ENCODE measurements at regions not wholly inside any gene's neighbourhood (a gene's known extent, or its start where the extent isn't known, plus 50 kb on each side); places are given as distances from the start of the nearest gene placed in this dataset.

DNA sequence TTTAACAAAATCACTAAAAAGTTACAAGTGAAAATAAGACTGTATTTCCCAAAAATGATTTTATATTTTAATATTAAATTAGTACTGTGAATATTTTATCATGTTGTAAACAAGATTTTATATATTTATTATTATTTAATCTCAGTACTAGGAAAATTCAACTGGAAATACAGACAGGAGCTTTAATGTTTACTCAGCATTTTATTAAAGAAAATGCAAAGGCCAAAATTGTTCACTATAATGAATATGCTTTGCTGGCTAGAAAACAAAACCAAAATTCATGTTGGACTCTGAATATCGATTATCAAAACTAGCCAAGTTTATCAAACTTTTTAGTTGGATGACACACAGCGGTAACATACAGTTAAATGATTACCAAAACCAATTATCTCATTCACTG lies 782.3 kb downstream of the AMY1C start:
- Histone ChIP-seq H2BK5ac (ENCODE audit: low read depth, low read length, poor library complexity) (no peak overlapping the region), H2BK12ac (ENCODE audit: low read length) (no peak overlapping the region), H4K91ac (ENCODE audit: low read depth, low read length) (no peak overlapping the region), H3K79me1 (ENCODE audit: low read length) (no peaks in the 10 kb centered on the region), H3K23ac (ENCODE audit: low read length) (no peak overlapping the region), H4K8ac (ENCODE audit: low read depth, low read length) (no peak overlapping the region), H2AK5ac (ENCODE audit: low read length) (no peak overlapping the region), H3K27me3 (ENCODE audit: insufficient read depth, low read length) (no peaks in the 10 kb centered on the region), H2AFZ (ENCODE audit: insufficient read depth, low read length, poor library complexity) (no peak overlapping the region), H3K9ac (ENCODE audit: low read length) (no peak overlapping the region), H4K12ac (ENCODE audit: low read depth, low read length) (no peak overlapping the region), H3K4ac (ENCODE audit: low read depth, low read length) (no peak overlapping the region), H3K14ac (ENCODE audit: low read length) (no peak overlapping the region), H3K36me3 (ENCODE audit: control insufficient read depth in 1 of 2, insufficient read depth in 2 of 2, low read length in 2 of 2) (no peaks in the 10 kb centered on the region), H2BK120ac (ENCODE audit: insufficient read depth, low read length, poor library complexity) (no peak overlapping the region), H3K79me2 (ENCODE audit: control insufficient read depth, insufficient read depth, low read length, poor library complexity) (no peaks in the 10 kb centered on the region), H3K4me3 (ENCODE audit: low read depth, low read length) (no peak overlapping the region), H3K18ac (ENCODE audit: low read length) (no peak overlapping the region), H3K4me1 (ENCODE audit: control insufficient read depth in 1 of 2, insufficient read depth in 2 of 2, low read length in 2 of 2) (no peaks in the 10 kb centered on the region), H3K9me3 (ENCODE audit: insufficient read depth, low read depth, low read length) (no peaks in the 10 kb centered on the region), H3K4me2 (ENCODE audit: low read length) (no peak overlapping the region), H3K27ac (ENCODE audit: low read depth, low read length) (no peak overlapping the region)
- WGBS (ENCODE audit: extremely low coverage, insufficient coverage, insufficient read length), result no CpG with 5 or more reads among the region's 2 CpGs
- no peak for DNase-seq

DNA sequence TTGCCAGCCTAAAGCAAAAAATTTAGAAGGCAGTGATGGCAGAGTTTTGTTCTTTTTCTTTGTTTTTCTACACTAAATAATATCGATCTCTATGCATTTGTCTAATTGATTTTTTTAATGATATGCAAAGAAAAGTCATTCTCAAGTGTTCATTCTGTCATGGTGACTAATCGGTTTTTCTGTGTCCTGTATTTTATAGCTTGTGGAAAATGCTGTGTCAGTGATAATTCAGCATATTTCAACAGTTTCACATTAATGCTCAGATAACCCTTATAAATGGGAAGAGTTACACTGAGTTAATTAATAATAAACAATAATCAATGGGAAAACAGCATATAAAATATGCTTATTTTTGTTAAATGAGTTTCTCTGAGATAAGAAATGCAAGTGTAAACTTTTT lies 824.9 kb downstream of the AMY1C start:
- H3K79me1 ChIP-seq (ENCODE audit: low read length), result no peaks in the 10 kb centered on the region
- H2AFZ ChIP-seq (ENCODE audit: insufficient read depth, low read length, poor library complexity), result no peak overlapping the region
- no peak overlapping the region for H3K4me2 ChIP-seq (ENCODE audit: low read length)
- H4K12ac ChIP-seq (ENCODE audit: low read depth, low read length), result no peak overlapping the region
- no peak overlapping the region for H2BK12ac ChIP-seq (ENCODE audit: low read length)
- no peak overlapping the region for H3K18ac ChIP-seq (ENCODE audit: low read length)
- no peaks in the 10 kb centered on the region for H3K36me3 ChIP-seq (ENCODE audit: control insufficient read depth in 1 of 2, insufficient read depth in 2 of 2, low read length in 2 of 2)
- no peak overlapping the region for H2AK5ac ChIP-seq (ENCODE audit: low read length)
- no peak overlapping the region for H2BK5ac ChIP-seq (ENCODE audit: low read depth, low read length, poor library complexity)
- no peaks in the 10 kb centered on the region for H3K79me2 ChIP-seq (ENCODE audit: control insufficient read depth, insufficient read depth, low read length, poor library complexity)
- no peak overlapping the region for H4K91ac ChIP-seq (ENCODE audit: low read depth, low read length)
- DNase-seq, result no peak
- no peaks in the 10 kb centered on the region for H3K27me3 ChIP-seq (ENCODE audit: insufficient read depth, low read length)
- H3K4me1 ChIP-seq (ENCODE audit: control insufficient read depth in 1 of 2, insufficient read depth in 2 of 2, low read length in 2 of 2), result no peaks in the 10 kb centered on the region
- no peak overlapping the region for H3K4me3 ChIP-seq (ENCODE audit: low read depth, low read length)
- H3K14ac ChIP-seq (ENCODE audit: low read length), result no peak overlapping the region
- no peaks in the 10 kb centered on the region for H3K9me3 ChIP-seq (ENCODE audit: insufficient read depth, low read depth, low read length)
- no peak overlapping the region for H2BK120ac ChIP-seq (ENCODE audit: insufficient read depth, low read length, poor library complexity)
- no peak overlapping the region for H3K23ac ChIP-seq (ENCODE audit: low read length)
- H3K27ac ChIP-seq (ENCODE audit: low read depth, low read length), result no peak overlapping the region
- whole genome bisulfite sequencing (ENCODE audit: extremely low coverage, insufficient coverage, insufficient read length), result no CpG with 5 or more reads among the region's 2 CpGs
- no peak overlapping the region for H3K4ac ChIP-seq (ENCODE audit: low read depth, low read length)
- H4K8ac ChIP-seq (ENCODE audit: low read depth, low read length), result no peak overlapping the region
- H3K9ac ChIP-seq (ENCODE audit: low read length), result no peak overlapping the region

DNA sequence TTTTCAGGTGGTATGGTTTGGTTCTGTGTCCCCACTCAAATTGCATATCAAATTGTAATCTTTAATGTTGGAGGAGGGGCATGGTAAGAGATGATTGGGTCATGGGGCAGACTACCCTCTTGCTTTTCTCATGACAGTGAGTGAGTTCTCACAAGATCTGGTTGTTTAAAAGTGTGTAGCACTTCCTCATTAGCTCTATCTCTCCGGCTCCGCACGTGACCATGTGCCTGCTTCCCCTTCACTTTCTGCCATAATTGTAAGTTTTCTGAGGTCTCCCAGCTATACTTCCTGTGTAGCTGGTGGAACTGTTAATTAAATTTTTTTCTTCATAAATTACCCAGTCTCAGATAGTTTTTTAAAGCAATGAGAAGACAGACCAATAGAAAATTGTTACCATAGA lies 843.2 kb downstream of the AMY1C start:
- H4K8ac ChIP-seq (ENCODE audit: low read depth, low read length), result no peak overlapping the region
- no peak overlapping the region for H2AK5ac ChIP-seq (ENCODE audit: low read length)
- H2BK12ac ChIP-seq (ENCODE audit: low read length), result no peak overlapping the region
- no peaks in the 10 kb centered on the region for H3K9me3 ChIP-seq (ENCODE audit: insufficient read depth, low read depth, low read length)
- no peak overlapping the region for H3K14ac ChIP-seq (ENCODE audit: low read length)
- no peak overlapping the region for H4K12ac ChIP-seq (ENCODE audit: low read depth, low read length)
- H3K9ac ChIP-seq (ENCODE audit: low read length), result no peak overlapping the region
- no peaks in the 10 kb centered on the region for H3K27me3 ChIP-seq (ENCODE audit: insufficient read depth, low read length)
- H3K4ac ChIP-seq (ENCODE audit: low read depth, low read length), result no peak overlapping the region
- no peak overlapping the region for H3K4me2 ChIP-seq (ENCODE audit: low read length)
- H3K23ac ChIP-seq (ENCODE audit: low read length), result no peak overlapping the region
- H3K79me2 ChIP-seq (ENCODE audit: control insufficient read depth, insufficient read depth, low read length, poor library complexity), result no peaks in the 10 kb centered on the region
- H3K27ac ChIP-seq (ENCODE audit: low read depth, low read length), result no peak overlapping the region
- H2AFZ ChIP-seq (ENCODE audit: insufficient read depth, low read length, poor library complexity), result no peak overlapping the region
- no peak for DNase-seq
- no peak overlapping the region for H4K91ac ChIP-seq (ENCODE audit: low read depth, low read length)
- no peaks in the 10 kb centered on the region for H3K36me3 ChIP-seq (ENCODE audit: control insufficient read depth in 1 of 2, insufficient read depth in 2 of 2, low read length in 2 of 2)
- H2BK5ac ChIP-seq (ENCODE audit: low read depth, low read length, poor library complexity), result no peak overlapping the region
- no peak overlapping the region for H3K18ac ChIP-seq (ENCODE audit: low read length)
- no peak overlapping the region for H2BK120ac ChIP-seq (ENCODE audit: insufficient read depth, low read length, poor library complexity)
- no peak overlapping the region for H3K4me3 ChIP-seq (ENCODE audit: low read depth, low read length)
- H3K4me1 ChIP-seq (ENCODE audit: control insufficient read depth in 1 of 2, insufficient read depth in 2 of 2, low read length in 2 of 2), result no peaks in the 10 kb centered on the region
- H3K79me1 ChIP-seq (ENCODE audit: low read length), result no peaks in the 10 kb centered on the region
- no CpG with 5 or more reads among the region's 3 CpGs for WGBS (ENCODE audit: extremely low coverage, insufficient coverage, insufficient read length)

DNA sequence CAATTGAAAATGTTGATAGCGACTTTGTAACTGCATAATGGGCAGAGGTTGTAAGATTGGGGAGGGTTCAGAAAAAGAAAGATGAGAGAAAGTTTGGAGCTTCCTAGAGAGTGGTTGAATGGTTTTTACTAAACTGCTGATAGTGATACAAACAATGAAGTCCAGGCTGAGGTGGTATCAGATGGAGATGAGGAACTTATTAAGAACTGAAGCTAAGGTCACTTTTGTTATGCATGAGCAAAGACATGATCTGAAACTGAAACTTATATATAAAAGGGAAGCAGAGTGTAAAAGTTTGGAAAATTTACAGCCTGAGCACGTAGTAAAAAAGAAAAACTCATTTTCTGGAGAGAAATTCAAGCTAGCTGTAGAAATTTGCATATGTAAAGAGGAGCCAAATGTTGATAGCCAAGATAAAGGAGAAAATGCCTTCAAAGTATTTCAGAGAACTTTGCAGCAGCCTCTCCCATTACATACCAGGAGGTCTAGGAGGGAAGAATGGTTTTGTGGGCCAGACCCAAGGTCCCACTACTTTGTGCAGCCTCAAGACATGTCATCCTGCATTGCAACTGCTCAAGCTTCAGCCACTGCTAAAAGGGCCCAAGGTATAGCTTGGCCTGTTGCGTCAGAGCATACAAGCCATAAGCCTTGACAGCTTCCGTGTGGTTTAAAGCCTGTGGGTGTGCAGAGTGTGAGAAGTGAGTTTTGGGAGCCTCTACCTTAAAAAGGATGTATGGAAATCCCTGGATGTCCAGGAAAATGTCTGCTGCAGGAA lies 843.9 kb downstream of the AMY1C start:
- no peak overlapping the region for H3K9ac ChIP-seq (ENCODE audit: low read length)
- H3K79me1 ChIP-seq (ENCODE audit: low read length), result no peaks in the 10 kb centered on the region
- no peak overlapping the region for H4K12ac ChIP-seq (ENCODE audit: low read depth, low read length)
- H3K4me3 ChIP-seq (ENCODE audit: low read depth, low read length), result no peak overlapping the region
- H3K79me2 ChIP-seq (ENCODE audit: control insufficient read depth, insufficient read depth, low read length, poor library complexity), result no peaks in the 10 kb centered on the region
- H3K4me2 ChIP-seq (ENCODE audit: low read length), result no peak overlapping the region
- no peaks in the 10 kb centered on the region for H3K9me3 ChIP-seq (ENCODE audit: insufficient read depth, low read depth, low read length)
- no peak overlapping the region for H3K18ac ChIP-seq (ENCODE audit: low read length)
- no peak overlapping the region for H2AK5ac ChIP-seq (ENCODE audit: low read length)
- no peaks in the 10 kb centered on the region for H3K36me3 ChIP-seq (ENCODE audit: control insufficient read depth in 1 of 2, insufficient read depth in 2 of 2, low read length in 2 of 2)
- no peak for DNase-seq
- H2BK120ac ChIP-seq (ENCODE audit: insufficient read depth, low read length, poor library complexity), result no peak overlapping the region
- no peak overlapping the region for H2AFZ ChIP-seq (ENCODE audit: insufficient read depth, low read length, poor library complexity)
- H3K14ac ChIP-seq (ENCODE audit: low read length), result no peak overlapping the region
- H3K23ac ChIP-seq (ENCODE audit: low read length), result no peak overlapping the region
- no peak overlapping the region for H2BK12ac ChIP-seq (ENCODE audit: low read length)
- no peak overlapping the region for H4K8ac ChIP-seq (ENCODE audit: low read depth, low read length)
- no peak overlapping the region for H3K4ac ChIP-seq (ENCODE audit: low read depth, low read length)
- no peak overlapping the region for H4K91ac ChIP-seq (ENCODE audit: low read depth, low read length)
- no peaks in the 10 kb centered on the region for H3K4me1 ChIP-seq (ENCODE audit: control insufficient read depth in 1 of 2, insufficient read depth in 2 of 2, low read length in 2 of 2)
- H3K27me3 ChIP-seq (ENCODE audit: insufficient read depth, low read length), result no peaks in the 10 kb centered on the region
- H3K27ac ChIP-seq (ENCODE audit: low read depth, low read length), result no peak overlapping the region
- no peak overlapping the region for H2BK5ac ChIP-seq (ENCODE audit: low read depth, low read length, poor library complexity)
- no CpG with 5 or more reads among the region's 4 CpGs for WGBS (ENCODE audit: extremely low coverage, insufficient coverage, insufficient read length)

Data from trophoblast cell (in vitro differentiated cells and primary cell).